GM12878 (cell line): ENCODE measurements at regions not wholly inside any gene's neighbourhood (a gene's known extent, or its start where the extent isn't known, plus 50 kb on each side); places are given as distances from the start of the nearest gene placed in this dataset.

ENCODE experiments used
- CTCF ChIP-seq, 3 experiments: IDR thresholded peaks in 2 of 3; conservative IDR thresholded peaks in 1 of 3; 2 replicates each; pipeline ENCODE4 v1.5.1; 2011; ENCODE audit warnings: low read depth in 3 of 3, low read length in 3 of 3, mild to moderate bottlenecking in 3 of 3, control low read depth in 2 of 3, moderate library complexity in 2 of 3, inconsistent platforms in 1 of 3, mixed read lengths in 1 of 3; ENCODE audit not compliant: control insufficient read depth in 2 of 3, insufficient read depth in 1 of 3; ENCODE audit errors: extremely low read depth in 1 of 3
- E2F8 ChIP-seq: fragments of 450-650 bp; IDR thresholded peaks from 2 replicates; pipeline ENCODE4 v1.6.1; 2018; ENCODE audit warnings: mild to moderate bottlenecking, low read depth, moderate library complexity; ENCODE audit not compliant: partially characterized antibody
- POLR2A ChIP-seq: IDR thresholded peaks from 2 replicates; pipeline ENCODE4 v1.6.1; 2011; ENCODE audit warnings: low read depth, mild to moderate bottlenecking, low read length
- POLR2AphosphoS5 ChIP-seq: IDR thresholded peaks from 2 replicates; pipeline ENCODE4 v1.6.1; 2011; ENCODE audit warnings: mild to moderate bottlenecking, low read length, inconsistent platforms
- RBBP5 ChIP-seq: fragments of 200-600 bp; sonication (generic); conservative IDR thresholded peaks from 2 replicates; pipeline ENCODE4 v1.6.1; 2016
- SPI1 ChIP-seq: IDR thresholded peaks from 2 replicates; pipeline ENCODE4 v1.6.1; 2011; ENCODE audit warnings: low read depth, mild to moderate bottlenecking, low read length, moderate library complexity, borderline replicate concordance; ENCODE audit not compliant: insufficient read depth

- TF ChIP-seq E2F8 (no peak), SPI1 (no peak), POLR2A (no peak), CTCF (IDR thresholded peaks at IDR 0.05 in 2 of 3, conservative IDR thresholded peaks at IDR 0.05 in 1 of 3; ENCODE audit: control insufficient read depth in 2 of 3, extremely low read depth in 1 of 3, insufficient read depth in 1 of 3, low read depth in 3 of 3, low read length in 3 of 3) (no peak), POLR2AphosphoS5 (no peak), RBBP5 (no peak)
Observed at GRCh38 chr10:107481881-107482280, 317.4 kb upstream of the SORCS1 start.
